ENCODE measurements at regions not wholly inside any gene's neighbourhood (a gene's known extent, or its start where the extent isn't known, plus 50 kb on each side); places are given as distances from the start of the nearest gene placed in this dataset.

GRCh38 chr15:87357637-87358313 is 898.8 kb downstream of the NTRK3 start:
- no peak overlapping the region for H3K4me3 ChIP-seq (ENCODE audit: insufficient read depth in 1 of 2, low read depth in 1 of 2, low read length in 2 of 2)
- 52% methylated on average over 2 of the region's 3 CpGs for WGBS
- H3K4me2 ChIP-seq (ENCODE audit: low read length, poor library complexity, severe bottlenecking): no peak overlapping the region
- no peak overlapping the region for H2AFZ ChIP-seq (ENCODE audit: low read depth, low read length)
- no peak overlapping the region for H2BK5ac ChIP-seq (ENCODE audit: low read depth, low read length, poor library complexity, severe bottlenecking)
- H2BK12ac ChIP-seq (ENCODE audit: low read length in 2 of 2): peak overlapping the region; percentile 29 to 79
- no peaks in the 10 kb centered on the region for H3K36me3 ChIP-seq (ENCODE audit: control insufficient read depth in 1 of 2, insufficient read depth in 2 of 2, low read depth in 1 of 2, low read length in 2 of 2)
- H3K9ac ChIP-seq (ENCODE audit: low read length): no peak overlapping the region
- H3K18ac ChIP-seq (ENCODE audit: low read depth in 1 of 2, low read length in 2 of 2): peak overlapping the region; percentile 2 to 56
- no peak overlapping the region for H2BK15ac ChIP-seq (ENCODE audit: low read depth, poor library complexity, severe bottlenecking)
- H4K91ac ChIP-seq (ENCODE audit: low read length): no peak overlapping the region
- H3K27me3 ChIP-seq (ENCODE audit: control insufficient read depth in 1 of 2, insufficient read depth in 1 of 2, low read length in 2 of 2): no peaks in the 10 kb centered on the region
- H3K23ac ChIP-seq (ENCODE audit: low read length in 2 of 2): no peak overlapping the region
- no peak overlapping the region for H3K27ac ChIP-seq (ENCODE audit: low read length, poor library complexity, severe bottlenecking)
- no peaks in the 10 kb centered on the region for H3K79me1 ChIP-seq (replicated peaks; ENCODE audit: low read length, poor library complexity, severe bottlenecking)
- H3K4ac ChIP-seq (ENCODE audit: low read depth in 1 of 2, low read length in 2 of 2): no peak overlapping the region
- H3K14ac ChIP-seq (ENCODE audit: low read length in 2 of 2): no peak overlapping the region
- H3K4me1 ChIP-seq (ENCODE audit: control insufficient read depth, insufficient read depth, low read depth, low read length): no peaks in the 10 kb centered on the region
- H3K9me3 ChIP-seq (ENCODE audit: control insufficient read depth, low read length): no peaks in the 10 kb centered on the region
- no peak for DNase-seq
- peak overlapping the region; percentile 47 for H4K8ac ChIP-seq (ENCODE audit: low read length)
- no peak overlapping the region for H2AK5ac ChIP-seq (ENCODE audit: low read length, severe bottlenecking)
- no peak overlapping the region for H2BK120ac ChIP-seq (ENCODE audit: low read depth, low read length)

- H3K18ac ChIP-seq (ENCODE audit: low read depth in 1 of 2, low read length in 2 of 2): no peak overlapping the region
- H3K9ac ChIP-seq (ENCODE audit: low read length): no peak overlapping the region
- H3K4me1 ChIP-seq (ENCODE audit: control insufficient read depth, insufficient read depth, low read depth, low read length): no peaks in the 10 kb centered on the region
- H3K23ac ChIP-seq (ENCODE audit: low read length in 2 of 2): no peak overlapping the region
- H3K36me3 ChIP-seq (ENCODE audit: control insufficient read depth in 1 of 2, insufficient read depth in 2 of 2, low read depth in 1 of 2, low read length in 2 of 2): no peaks in the 10 kb centered on the region
- H2BK15ac ChIP-seq (ENCODE audit: low read depth, poor library complexity, severe bottlenecking): no peak overlapping the region
- H2AK5ac ChIP-seq (ENCODE audit: low read length, severe bottlenecking): no peak overlapping the region
- H3K27ac ChIP-seq (ENCODE audit: low read length, poor library complexity, severe bottlenecking): no peak overlapping the region
- H4K8ac ChIP-seq (ENCODE audit: low read length): no peak overlapping the region
- H3K4me3 ChIP-seq (ENCODE audit: insufficient read depth in 1 of 2, low read depth in 1 of 2, low read length in 2 of 2): no peak overlapping the region
- H3K27me3 ChIP-seq (ENCODE audit: control insufficient read depth in 1 of 2, insufficient read depth in 1 of 2, low read length in 2 of 2): no peaks in the 10 kb centered on the region
- H2AFZ ChIP-seq (ENCODE audit: low read depth, low read length): no peak overlapping the region
- no peak overlapping the region for H3K14ac ChIP-seq (ENCODE audit: low read length in 2 of 2)
- no peaks in the 10 kb centered on the region for H3K9me3 ChIP-seq (ENCODE audit: control insufficient read depth, low read length)
- no peak overlapping the region for H2BK12ac ChIP-seq (ENCODE audit: low read length in 2 of 2)
- H3K4ac ChIP-seq (ENCODE audit: low read depth in 1 of 2, low read length in 2 of 2): no peak overlapping the region
- no peaks in the 10 kb centered on the region for H3K79me1 ChIP-seq (replicated peaks; ENCODE audit: low read length, poor library complexity, severe bottlenecking)
- no peak for DNase-seq
- no peak overlapping the region for H3K4me2 ChIP-seq (ENCODE audit: low read length, poor library complexity, severe bottlenecking)
- H2BK120ac ChIP-seq (ENCODE audit: low read depth, low read length): no peak overlapping the region
- no peak overlapping the region for H2BK5ac ChIP-seq (ENCODE audit: low read depth, low read length, poor library complexity, severe bottlenecking)
- H4K91ac ChIP-seq (ENCODE audit: low read length): no peak overlapping the region
- 94% methylated on average over 1 of the region's 1 CpG for WGBS
Observed at GRCh38 chr15:87355946-87356345, 900.6 kb downstream of the NTRK3 start.

- Histone ChIP-seq H3K9me3 (ENCODE audit: control insufficient read depth, low read length) (no peaks in the 10 kb centered on the region), H2BK12ac (ENCODE audit: low read length in 2 of 2) (no peak overlapping the region), H3K36me3 (ENCODE audit: control insufficient read depth in 1 of 2, insufficient read depth in 2 of 2, low read depth in 1 of 2, low read length in 2 of 2) (no peaks in the 10 kb centered on the region), H3K4ac (ENCODE audit: low read depth in 1 of 2, low read length in 2 of 2) (no peak overlapping the region), H4K91ac (ENCODE audit: low read length) (no peak overlapping the region), H3K23ac (ENCODE audit: low read length in 2 of 2) (no peak overlapping the region), H3K4me1 (ENCODE audit: control insufficient read depth, insufficient read depth, low read depth, low read length) (no peaks in the 10 kb centered on the region), H2AFZ (ENCODE audit: low read depth, low read length) (no peak overlapping the region), H3K27me3 (ENCODE audit: control insufficient read depth in 1 of 2, insufficient read depth in 1 of 2, low read length in 2 of 2) (no peaks in the 10 kb centered on the region), H2BK120ac (ENCODE audit: low read depth, low read length) (no peak overlapping the region), H3K18ac (ENCODE audit: low read depth in 1 of 2, low read length in 2 of 2) (no peak overlapping the region), H3K27ac (ENCODE audit: low read length, poor library complexity, severe bottlenecking) (no peak overlapping the region), H3K4me2 (ENCODE audit: low read length, poor library complexity, severe bottlenecking) (no peak overlapping the region), H3K4me3 (ENCODE audit: insufficient read depth in 1 of 2, low read depth in 1 of 2, low read length in 2 of 2) (peak overlapping the region in 1 of 2 experiments; percentile 5), H2AK5ac (ENCODE audit: low read length, severe bottlenecking) (no peak overlapping the region), H3K14ac (ENCODE audit: low read length in 2 of 2) (no peak overlapping the region), H4K8ac (ENCODE audit: low read length) (no peak overlapping the region), H3K9ac (ENCODE audit: low read length) (peak overlapping the region; percentile 40), H3K79me1 (replicated peaks; ENCODE audit: low read length, poor library complexity, severe bottlenecking) (no peaks in the 10 kb centered on the region), H2BK5ac (ENCODE audit: low read depth, low read length, poor library complexity, severe bottlenecking) (no peak overlapping the region), H2BK15ac (ENCODE audit: low read depth, poor library complexity, severe bottlenecking) (no peak overlapping the region)
- no peak for DNase-seq
- 36% methylated on average over 3 of the region's 3 CpGs for WGBS
Observed at GRCh38 chr15:87354661-87355410, 901.7 kb downstream of the NTRK3 start.

- H3K23ac ChIP-seq (ENCODE audit: low read length in 2 of 2): no peak overlapping the region
- no peak overlapping the region for H3K27ac ChIP-seq (ENCODE audit: low read length, poor library complexity, severe bottlenecking)
- peak overlapping the region in 1 of 2 experiments; percentile 49 for H3K4ac ChIP-seq (ENCODE audit: low read depth in 1 of 2, low read length in 2 of 2)
- no peaks in the 10 kb centered on the region for H3K27me3 ChIP-seq (ENCODE audit: control insufficient read depth in 1 of 2, insufficient read depth in 1 of 2, low read length in 2 of 2)
- H4K8ac ChIP-seq (ENCODE audit: low read length): no peak overlapping the region
- no peaks in the 10 kb centered on the region for H3K4me1 ChIP-seq (ENCODE audit: control insufficient read depth, insufficient read depth, low read depth, low read length)
- no peak overlapping the region for H3K14ac ChIP-seq (ENCODE audit: low read length in 2 of 2)
- H3K4me3 ChIP-seq (ENCODE audit: insufficient read depth in 1 of 2, low read depth in 1 of 2, low read length in 2 of 2): no peak overlapping the region
- H3K18ac ChIP-seq (ENCODE audit: low read depth in 1 of 2, low read length in 2 of 2): peak overlapping the region in 1 of 2 experiments; percentile 73
- no peaks in the 10 kb centered on the region for H3K79me1 ChIP-seq (replicated peaks; ENCODE audit: low read length, poor library complexity, severe bottlenecking)
- no peaks in the 10 kb centered on the region for H3K9me3 ChIP-seq (ENCODE audit: control insufficient read depth, low read length)
- H2AFZ ChIP-seq (ENCODE audit: low read depth, low read length): no peak overlapping the region
- no peak overlapping the region for H2BK120ac ChIP-seq (ENCODE audit: low read depth, low read length)
- no peaks in the 10 kb centered on the region for H3K36me3 ChIP-seq (ENCODE audit: control insufficient read depth in 1 of 2, insufficient read depth in 2 of 2, low read depth in 1 of 2, low read length in 2 of 2)
- H3K9ac ChIP-seq (ENCODE audit: low read length): no peak overlapping the region
- H4K91ac ChIP-seq (ENCODE audit: low read length): no peak overlapping the region
- no peak overlapping the region for H3K4me2 ChIP-seq (ENCODE audit: low read length, poor library complexity, severe bottlenecking)
- H2BK5ac ChIP-seq (ENCODE audit: low read depth, low read length, poor library complexity, severe bottlenecking): no peak overlapping the region
- WGBS: 11% methylated on average over 2 of the region's 2 CpGs
- no peak overlapping the region for H2AK5ac ChIP-seq (ENCODE audit: low read length, severe bottlenecking)
- H2BK15ac ChIP-seq (ENCODE audit: low read depth, poor library complexity, severe bottlenecking): no peak overlapping the region
- peak; percentile 94 for DNase-seq
- H2BK12ac ChIP-seq (ENCODE audit: low read length in 2 of 2): no peak overlapping the region
Observed at GRCh38 chr15:87349181-87349580, 907.4 kb downstream of the NTRK3 start.
